A673 (cell line): ENCODE measurements at regions not wholly inside any gene's neighbourhood (a gene's known extent, or its start where the extent isn't known, plus 50 kb on each side); places are given as distances from the start of the nearest gene placed in this dataset.

Experiments used
- BruUV-seq: library from RNA; stranded (reverse); fragments of 400-500 nt; replicated peaks from 2 replicates; lab custom pipeline; 2021; lab: Mats Ljungman, UMichigan
- CTCF ChIA-PET: fragments of 300-600 bp; sonication (Branson Sonifier 250); formaldehyde crosslinking; loops from one replicate; lab custom pipeline; 2022; ENCODE audit warnings: antibody characterized with exemption; lab: Charles Lee
- POLR2A ChIA-PET: fragments of 300-600 bp; sonication (Branson Sonifier 250); formaldehyde crosslinking; loops from one replicate; lab custom pipeline; 2022; ENCODE audit warnings: antibody characterized with exemption; ENCODE audit not compliant: low non-redundant PET; lab: Charles Lee
- DNase-seq: peaks from one replicate; pipeline ENCODE4 v3.0.0-alpha.2; 2015; ENCODE audit warnings: low spot score
- H3K27ac ChIP-seq: fragments of 200-600 bp; sonication (generic); 2 replicates; pipeline ENCODE4 v1.5.1; 2016; ENCODE audit warnings: mixed run types, low read depth, mild to moderate bottlenecking, mixed read lengths, antibody characterized with exemption, low read length; ENCODE audit not compliant: poor library complexity, severe bottlenecking
- H3K27me3 ChIP-seq: fragments of 200-600 bp; sonication (generic); replicated peaks from 2 replicates; pipeline ENCODE4 v1.6.1; 2017; ENCODE audit warnings: mixed run types, low read depth, mild to moderate bottlenecking, mixed read lengths, antibody characterized with exemption, low read length; ENCODE audit not compliant: insufficient read depth, poor library complexity
- H3K36me3 ChIP-seq: fragments of 200-600 bp; sonication (generic); 2 replicates; pipeline ENCODE4 v1.6.1; 2016; ENCODE audit warnings: mixed run types, mild to moderate bottlenecking, mixed read lengths, antibody characterized with exemption, low read length; ENCODE audit not compliant: insufficient read depth, poor library complexity, severe bottlenecking
- H3K4me1 ChIP-seq: fragments of 200-600 bp; sonication (generic); 2 replicates; pipeline ENCODE4 v1.6.1; 2017; ENCODE audit warnings: mixed run types, mild to moderate bottlenecking, mixed read lengths, antibody characterized with exemption, low read length; ENCODE audit not compliant: insufficient read depth, poor library complexity, severe bottlenecking
- H3K4me3 ChIP-seq: fragments of 200-600 bp; sonication (generic); 2 replicates; pipeline ENCODE4 v1.5.1; 2016; ENCODE audit warnings: low read depth, mixed run types, mild to moderate bottlenecking, mixed read lengths, low read length; ENCODE audit not compliant: poor library complexity, severe bottlenecking
- H3K9me3 ChIP-seq: fragments of 200-600 bp; sonication (generic); 2 replicates; pipeline ENCODE4 v1.6.1; 2016; ENCODE audit warnings: mixed run types, low read depth, mild to moderate bottlenecking, mixed read lengths, antibody characterized with exemption, low read length; ENCODE audit not compliant: poor library complexity, severe bottlenecking
- CTCF ChIP-seq: fragments of 300-800, 200-600 bp; sonication (generic); conservative IDR thresholded peaks from 2 replicates; pipeline ENCODE4 v1.5.1; 2017; ENCODE audit warnings: low read depth, mild to moderate bottlenecking, antibody characterized with exemption, low read length, moderate library complexity, mixed read lengths
- EZH2 ChIP-seq: fragments of 200-600 bp; sonication (generic); IDR thresholded peaks from 2 replicates; pipeline ENCODE4 v1.6.1; 2017; ENCODE audit warnings: borderline replicate concordance, low read depth, mild to moderate bottlenecking, mixed read lengths, antibody characterized with exemption, low read length; ENCODE audit not compliant: poor library complexity, severe bottlenecking
- intact Hi-C: fragments of 100-400 bp; cut with micrococcal nuclease; formaldehyde crosslinking; loops from one replicate; pipeline ENCODE4 v1.10.0; 2022; ENCODE audit not compliant: unreplicated experiment

DNA sequence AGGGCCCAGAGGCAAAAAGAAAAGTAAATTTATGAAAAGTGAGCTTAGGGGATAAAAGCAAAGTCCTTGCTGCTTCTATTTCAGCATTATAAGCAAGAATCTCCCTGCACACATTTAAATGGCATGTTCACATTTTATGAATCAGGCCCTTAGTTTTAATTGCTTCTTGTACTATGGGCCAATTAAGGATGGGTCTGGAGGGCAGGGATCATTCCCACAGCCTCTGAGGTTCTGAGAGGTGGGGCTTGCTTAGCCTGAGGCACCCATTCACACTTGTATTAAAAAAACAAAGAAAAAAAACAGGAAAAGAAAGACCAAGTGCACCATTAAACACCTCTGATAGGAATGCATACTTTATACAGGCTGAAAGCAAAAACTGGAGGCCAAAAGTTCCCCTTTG lies 565.1 kb downstream of the BCL11A start:
- CTCF ChIA-PET, result no interaction called here
- TF ChIP-seq EZH2 (no peak), CTCF (no peak)
- H3K9me3 ChIP-seq, result no peaks in the 10 kb centered on the region
- BruUV-seq, result no TSS peak
- H3K27ac ChIP-seq, result no peak overlapping the region
- intact Hi-C loops, result no loop called here
- H3K36me3 ChIP-seq, result no peaks in the 10 kb centered on the region
- no peaks in the 10 kb centered on the region for H3K4me1 ChIP-seq
- DNase-seq, result no peak
- no peak overlapping the region for H3K4me3 ChIP-seq
- H3K27me3 ChIP-seq, result peaks cover 6% of the 10 kb centered on the region
- POLR2A ChIA-PET, result no interaction called here

DNA sequence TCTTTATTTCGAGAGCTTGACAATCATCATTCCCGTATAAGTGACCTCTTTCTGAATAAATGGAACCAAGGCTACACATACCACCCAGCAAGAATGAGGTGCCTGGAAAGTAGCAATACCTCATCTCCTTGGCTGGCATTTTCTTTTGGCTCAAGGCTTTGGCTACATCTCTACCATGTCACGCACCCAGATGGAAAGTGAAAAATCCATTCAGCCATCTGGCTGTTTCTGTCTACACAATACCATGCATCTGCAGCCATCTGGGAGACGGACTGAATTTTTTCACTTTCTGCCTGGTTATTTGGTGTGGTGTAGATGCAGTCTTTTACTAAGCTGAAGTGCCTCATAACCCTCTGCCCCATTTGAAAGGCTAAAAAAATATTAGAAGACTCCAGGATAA lies 566.9 kb downstream of the BCL11A start:
- H3K27ac ChIP-seq, result no peak overlapping the region
- POLR2A ChIA-PET, result no interaction called here
- TF ChIP-seq EZH2 (no peak), CTCF (no peak)
- H3K4me3 ChIP-seq, result no peak overlapping the region
- intact Hi-C loops, result no loop called here
- peaks cover 2% of the 10 kb centered on the region for H3K27me3 ChIP-seq
- H3K4me1 ChIP-seq, result no peaks in the 10 kb centered on the region
- DNase-seq, result no peak
- no peaks in the 10 kb centered on the region for H3K9me3 ChIP-seq
- no peaks in the 10 kb centered on the region for H3K36me3 ChIP-seq
- CTCF ChIA-PET, result no interaction called here
- no TSS peak for BruUV-seq

DNA sequence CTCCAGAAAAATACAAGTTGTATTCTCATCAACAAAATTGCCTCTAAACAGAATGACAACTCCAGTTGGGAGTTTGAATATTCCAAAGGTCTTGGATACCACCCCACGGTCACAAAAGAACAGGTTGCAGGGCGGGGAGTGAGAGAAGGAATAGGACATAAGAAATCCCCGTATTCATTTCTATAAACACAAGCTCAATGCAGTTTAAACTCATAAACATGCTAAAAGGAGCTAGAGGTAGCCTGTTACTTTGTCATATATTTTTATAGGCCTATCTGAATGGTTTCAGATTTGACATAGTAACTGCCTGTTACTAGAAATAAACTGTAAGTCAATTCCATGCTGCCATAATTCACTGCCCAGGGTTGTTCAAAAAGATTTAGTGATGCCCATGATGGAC lies 567.5 kb downstream of the BCL11A start:
- intact Hi-C loops, result no loop called here
- H3K4me3 ChIP-seq, result no peak overlapping the region
- H3K9me3 ChIP-seq, result no peaks in the 10 kb centered on the region
- CTCF ChIA-PET, result no interaction called here
- H3K27me3 ChIP-seq, result no peaks in the 10 kb centered on the region
- no peak for DNase-seq
- TF ChIP-seq EZH2 (no peak), CTCF (no peak)
- no peaks in the 10 kb centered on the region for H3K4me1 ChIP-seq
- H3K36me3 ChIP-seq, result no peaks in the 10 kb centered on the region
- POLR2A ChIA-PET, result no interaction called here
- no peak overlapping the region for H3K27ac ChIP-seq
- BruUV-seq, result no TSS peak
